Osteoblast (primary cell): ENCODE measurements at regions not wholly inside any gene's neighbourhood (a gene's known extent, or its start where the extent isn't known, plus 50 kb on each side); places are given as distances from the start of the nearest gene placed in this dataset.

Experiments
- DNase-seq: peaks from one replicate; pipeline ENCODE4 v3.0.0; 2011; ENCODE audit warnings: low spot score, mixed read lengths; ENCODE audit not compliant: insufficient read length; ENCODE audit errors: missing footprints
- H2AFZ ChIP-seq: 2 replicates; pipeline ENCODE4 v1.6.0; 2011; ENCODE audit warnings: mild to moderate bottlenecking, low read length
- H3K27ac ChIP-seq: 2 replicates; pipeline ENCODE4 v1.5.1; 2011; ENCODE audit warnings: mild to moderate bottlenecking, low read depth, low read length, moderate library complexity
- H3K27me3 ChIP-seq: 2 replicates; pipeline ENCODE4 v1.6.0; 2012; ENCODE audit warnings: mild to moderate bottlenecking, control low read depth, inconsistent platforms, low read length, moderate library complexity; ENCODE audit not compliant: insufficient read depth
- H3K36me3 ChIP-seq: 2 replicates; pipeline ENCODE4 v1.5.1; 2011; ENCODE audit warnings: mild to moderate bottlenecking, low read length, control low read depth, moderate library complexity; ENCODE audit not compliant: insufficient read depth
- H3K4me1 ChIP-seq: 2 replicates; pipeline ENCODE4 v1.5.1; 2011; ENCODE audit warnings: mild to moderate bottlenecking, low read length, control low read depth, moderate library complexity; ENCODE audit not compliant: insufficient read depth
- H3K4me2 ChIP-seq: 2 replicates; pipeline ENCODE4 v1.6.0; 2011; ENCODE audit warnings: mild to moderate bottlenecking, low read length; ENCODE audit not compliant: insufficient read depth
- H3K4me3 ChIP-seq: fragments of 200-600 bp; sonication (generic); 3 replicates; pipeline ENCODE4 v1.5.1; 2012; ENCODE audit warnings: mild to moderate bottlenecking, low read length, inconsistent platforms; ENCODE audit not compliant: insufficient read depth
- H3K79me2 ChIP-seq: 2 replicates; pipeline ENCODE4 v1.6.0; 2012; ENCODE audit warnings: mild to moderate bottlenecking, low read length, control low read depth, inconsistent platforms; ENCODE audit not compliant: insufficient read depth
- H3K9me3 ChIP-seq: 2 replicates; pipeline ENCODE4 v1.5.1; 2011; ENCODE audit warnings: low read depth, low read length, control low read depth
- H4K20me1 ChIP-seq: 2 replicates; pipeline ENCODE4 v1.6.0; 2012; ENCODE audit warnings: mild to moderate bottlenecking, low read length, control low read depth; ENCODE audit not compliant: insufficient read depth
- CTCF ChIP-seq: IDR thresholded peaks from 2 replicates; pipeline ENCODE4 v1.5.1; 2011; ENCODE audit warnings: mild to moderate bottlenecking, low read depth, low read length, moderate library complexity; ENCODE audit errors: extremely low read depth

DNA sequence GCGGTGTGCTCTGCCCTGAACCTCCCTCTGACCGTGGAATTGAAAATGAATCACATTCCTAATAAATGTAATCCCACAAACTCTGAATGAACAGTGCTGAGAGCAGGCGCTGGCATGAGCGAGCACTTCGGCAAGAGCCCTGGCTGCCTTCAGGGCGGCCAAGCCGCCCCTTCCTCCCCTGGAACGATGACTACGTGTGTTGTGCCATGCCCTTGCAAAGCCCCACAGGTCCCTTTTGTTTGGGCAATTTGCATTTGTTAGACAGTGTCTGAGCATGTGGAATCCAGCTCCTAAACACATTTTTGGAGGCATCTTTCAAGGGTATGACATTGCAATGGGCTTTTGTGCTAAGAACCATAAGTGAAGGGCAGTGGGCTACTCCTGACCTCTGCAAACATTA is 95.6 kb upstream of the MKI67 start:
- H3K36me3 ChIP-seq, result no peaks in the 10 kb centered on the region
- no peak for TF ChIP-seq CTCF
- H3K9me3 ChIP-seq, result no peaks in the 10 kb centered on the region
- H2AFZ ChIP-seq, result no peak overlapping the region
- no peaks in the 10 kb centered on the region for H3K4me1 ChIP-seq
- H3K27me3 ChIP-seq, result no peaks in the 10 kb centered on the region
- H3K4me3 ChIP-seq, result no peak overlapping the region
- no peaks in the 10 kb centered on the region for H4K20me1 ChIP-seq
- H3K27ac ChIP-seq, result no peak overlapping the region
- no peaks in the 10 kb centered on the region for H3K79me2 ChIP-seq
- DNase-seq, result no peak
- H3K4me2 ChIP-seq, result no peak overlapping the region

- Histone ChIP-seq H3K27ac (no peak overlapping the region), H3K4me1 (no peaks in the 10 kb centered on the region), H3K9me3 (no peaks in the 10 kb centered on the region), H3K4me2 (no peak overlapping the region), H3K4me3 (no peak overlapping the region), H3K27me3 (no peaks in the 10 kb centered on the region), H2AFZ (no peak overlapping the region), H3K36me3 (no peaks in the 10 kb centered on the region), H3K79me2 (no peaks in the 10 kb centered on the region), H4K20me1 (no peaks in the 10 kb centered on the region)
- no peak for TF ChIP-seq CTCF
- DNase-seq, result no peak
These were observed 96.2 kb upstream of the MKI67 start for GRCh38 chr10:128222332-128222849.

DNA sequence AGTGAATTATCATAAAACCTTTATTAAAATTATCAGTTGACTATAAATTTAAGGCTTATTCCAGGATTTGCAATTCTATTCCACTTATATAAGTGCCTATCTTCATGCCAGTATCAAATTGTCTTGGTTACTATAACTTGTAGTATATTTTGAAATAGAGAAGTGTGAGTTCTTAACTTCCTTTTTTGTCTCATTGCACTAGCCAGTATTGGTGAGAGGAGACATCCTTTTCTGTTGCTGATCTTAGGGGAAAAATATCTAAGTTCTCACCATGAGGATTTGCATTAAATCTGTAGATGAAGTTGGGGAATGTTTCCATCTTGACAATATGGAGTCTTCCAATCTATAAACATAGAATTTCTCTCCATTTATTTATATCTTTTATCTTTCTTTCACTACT is 104.2 kb upstream of the MKI67 start:
- Histone ChIP-seq H3K27me3 (no peaks in the 10 kb centered on the region), H3K79me2 (no peaks in the 10 kb centered on the region), H3K4me1 (no peaks in the 10 kb centered on the region), H2AFZ (no peak overlapping the region), H3K36me3 (no peaks in the 10 kb centered on the region), H3K27ac (no peak overlapping the region), H3K4me3 (no peak overlapping the region), H4K20me1 (no peaks in the 10 kb centered on the region), H3K4me2 (no peak overlapping the region), H3K9me3 (no peaks in the 10 kb centered on the region)
- DNase-seq, result no peak
- no peak for TF ChIP-seq CTCF

DNA sequence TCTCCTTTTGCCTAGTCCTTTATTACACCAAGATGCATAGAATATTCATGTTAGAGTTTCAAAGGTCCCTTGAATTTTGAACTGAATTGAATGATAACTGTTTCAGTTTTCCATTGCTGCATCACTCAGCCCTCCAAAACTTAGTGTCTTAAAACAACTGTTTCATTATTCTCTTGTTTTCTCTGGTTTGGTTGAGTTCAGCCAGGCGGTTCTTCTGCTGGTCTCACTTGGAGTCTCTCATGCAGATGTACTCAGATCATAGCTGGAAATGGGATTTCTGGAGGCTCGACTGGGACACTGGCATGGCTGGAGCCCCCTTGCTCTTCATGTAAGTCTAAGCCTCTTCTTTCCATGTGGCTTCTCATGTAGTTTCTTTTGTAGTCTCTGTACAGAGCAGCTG is 107.2 kb upstream of the MKI67 start:
- H3K4me1 ChIP-seq, result no peaks in the 10 kb centered on the region
- no peak for DNase-seq
- no peaks in the 10 kb centered on the region for H3K36me3 ChIP-seq
- TF ChIP-seq CTCF, result no peak
- no peaks in the 10 kb centered on the region for H3K27me3 ChIP-seq
- H3K9me3 ChIP-seq, result peaks cover 2% of the 10 kb centered on the region
- H3K79me2 ChIP-seq, result no peaks in the 10 kb centered on the region
- no peak overlapping the region for H2AFZ ChIP-seq
- no peak overlapping the region for H3K27ac ChIP-seq
- H4K20me1 ChIP-seq, result no peaks in the 10 kb centered on the region
- no peak overlapping the region for H3K4me2 ChIP-seq
- no peak overlapping the region for H3K4me3 ChIP-seq
